SK-N-SH (cell line): ENCODE measurements at regions not wholly inside any gene's neighbourhood (a gene's known extent, or its start where the extent isn't known, plus 50 kb on each side); places are given as distances from the start of the nearest gene placed in this dataset.

Source experiments
- FOXJ3 ChIP-seq: sonication (generic); formaldehyde crosslinking; IDR thresholded peaks from 2 replicates; pipeline ENCODE4 v1.5.1; 2020; ENCODE audit warnings: mild to moderate bottlenecking, missing genetic modification reagents
- FOXM1 ChIP-seq: IDR thresholded peaks from 2 replicates; pipeline ENCODE4 v1.4.0; 2012; ENCODE audit warnings: low read depth, mild to moderate bottlenecking
- GABPA ChIP-seq: IDR thresholded peaks from 2 replicates; pipeline ENCODE4 v1.4.0; 2012; ENCODE audit warnings: low read depth, mild to moderate bottlenecking
- JUND ChIP-seq: IDR thresholded peaks from 2 replicates; pipeline ENCODE4 v1.4.0; 2012
- POLR2AphosphoS5 ChIP-seq: IDR thresholded peaks from 2 replicates; pipeline ENCODE4 v1.6.1; 2012; ENCODE audit warnings: low read depth, low read length
- RAD21 ChIP-seq: IDR thresholded peaks from 2 replicates; pipeline ENCODE4 v1.6.1; 2012; ENCODE audit warnings: mild to moderate bottlenecking, low read length
- RCOR1 ChIP-seq: fragments of 150-350 bp; IDR thresholded peaks from 2 replicates; pipeline ENCODE4 v1.6.1; 2017; ENCODE audit warnings: antibody characterized with exemption, low read length
- YY1 ChIP-seq: IDR thresholded peaks from 2 replicates; pipeline ENCODE4 v1.4.0; 2012; ENCODE audit warnings: low read depth, mild to moderate bottlenecking
- TF ChIP-seq, protein P1 (sequence below): fragments of 200-600 bp; sonication (generic); IDR thresholded peaks from 2 replicates; pipeline ENCODE4 v1.6.1; 2017; ENCODE audit warnings: antibody characterized with exemption, mild to moderate bottlenecking, moderate library complexity
- TF ChIP-seq, protein P2 (sequence below): IDR thresholded peaks from 2 replicates; pipeline ENCODE4 v1.4.0; 2012; ENCODE audit warnings: low read depth, borderline replicate concordance
- TF ChIP-seq, protein P3 (sequence below): fragments of 150-350 bp; IDR thresholded peaks from 2 replicates; pipeline ENCODE4 v1.6.1; 2017; ENCODE audit warnings: antibody characterized with exemption, low read length, low read depth, borderline replicate concordance
- TF ChIP-seq, protein P4 (sequence below): IDR thresholded peaks from 2 replicates; pipeline ENCODE4 v1.6.1; 2012; ENCODE audit warnings: mild to moderate bottlenecking, low read depth, low read length, moderate library complexity

DNA sequence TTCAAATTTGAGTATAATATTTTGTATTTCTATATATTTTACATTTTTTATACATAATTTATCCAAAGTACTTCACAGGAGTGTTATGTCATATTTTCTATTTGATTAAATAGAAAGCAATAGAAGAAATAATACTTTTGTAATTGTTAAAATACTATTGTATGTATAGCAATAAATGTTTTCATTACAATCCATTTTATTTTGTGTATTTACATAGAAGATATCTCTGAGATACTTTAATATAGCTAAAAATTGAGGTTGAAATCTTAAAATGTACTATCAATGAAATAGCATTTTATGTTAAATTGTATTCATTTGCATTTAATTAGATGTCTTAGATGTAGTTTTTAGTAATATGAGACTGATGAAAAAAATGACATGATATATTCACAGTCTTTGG, 1109.6 kb upstream of the MIR17HG start:
- no peak for TF ChIP-seq RCOR1
- no peak for TF ChIP-seq FOXJ3 (CRISPR knock-in tag)
- TF ChIP-seq POLR2AphosphoS5: no peak
- TF ChIP-seq, protein P1, sequence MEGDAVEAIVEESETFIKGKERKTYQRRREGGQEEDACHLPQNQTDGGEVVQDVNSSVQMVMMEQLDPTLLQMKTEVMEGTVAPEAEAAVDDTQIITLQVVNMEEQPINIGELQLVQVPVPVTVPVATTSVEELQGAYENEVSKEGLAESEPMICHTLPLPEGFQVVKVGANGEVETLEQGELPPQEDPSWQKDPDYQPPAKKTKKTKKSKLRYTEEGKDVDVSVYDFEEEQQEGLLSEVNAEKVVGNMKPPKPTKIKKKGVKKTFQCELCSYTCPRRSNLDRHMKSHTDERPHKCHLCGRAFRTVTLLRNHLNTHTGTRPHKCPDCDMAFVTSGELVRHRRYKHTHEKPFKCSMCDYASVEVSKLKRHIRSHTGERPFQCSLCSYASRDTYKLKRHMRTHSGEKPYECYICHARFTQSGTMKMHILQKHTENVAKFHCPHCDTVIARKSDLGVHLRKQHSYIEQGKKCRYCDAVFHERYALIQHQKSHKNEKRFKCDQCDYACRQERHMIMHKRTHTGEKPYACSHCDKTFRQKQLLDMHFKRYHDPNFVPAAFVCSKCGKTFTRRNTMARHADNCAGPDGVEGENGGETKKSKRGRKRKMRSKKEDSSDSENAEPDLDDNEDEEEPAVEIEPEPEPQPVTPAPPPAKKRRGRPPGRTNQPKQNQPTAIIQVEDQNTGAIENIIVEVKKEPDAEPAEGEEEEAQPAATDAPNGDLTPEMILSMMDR: no peak
- no peak for TF ChIP-seq RAD21
- TF ChIP-seq, protein P2, sequence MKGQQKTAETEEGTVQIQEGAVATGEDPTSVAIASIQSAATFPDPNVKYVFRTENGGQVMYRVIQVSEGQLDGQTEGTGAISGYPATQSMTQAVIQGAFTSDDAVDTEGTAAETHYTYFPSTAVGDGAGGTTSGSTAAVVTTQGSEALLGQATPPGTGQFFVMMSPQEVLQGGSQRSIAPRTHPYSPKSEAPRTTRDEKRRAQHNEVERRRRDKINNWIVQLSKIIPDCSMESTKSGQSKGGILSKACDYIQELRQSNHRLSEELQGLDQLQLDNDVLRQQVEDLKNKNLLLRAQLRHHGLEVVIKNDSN: no peak
- no peak for TF ChIP-seq GABPA
- TF ChIP-seq JUND: no peak
- TF ChIP-seq, protein P3, sequence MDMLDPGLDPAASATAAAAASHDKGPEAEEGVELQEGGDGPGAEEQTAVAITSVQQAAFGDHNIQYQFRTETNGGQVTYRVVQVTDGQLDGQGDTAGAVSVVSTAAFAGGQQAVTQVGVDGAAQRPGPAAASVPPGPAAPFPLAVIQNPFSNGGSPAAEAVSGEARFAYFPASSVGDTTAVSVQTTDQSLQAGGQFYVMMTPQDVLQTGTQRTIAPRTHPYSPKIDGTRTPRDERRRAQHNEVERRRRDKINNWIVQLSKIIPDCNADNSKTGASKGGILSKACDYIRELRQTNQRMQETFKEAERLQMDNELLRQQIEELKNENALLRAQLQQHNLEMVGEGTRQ: no peak
- TF ChIP-seq, protein P4, sequence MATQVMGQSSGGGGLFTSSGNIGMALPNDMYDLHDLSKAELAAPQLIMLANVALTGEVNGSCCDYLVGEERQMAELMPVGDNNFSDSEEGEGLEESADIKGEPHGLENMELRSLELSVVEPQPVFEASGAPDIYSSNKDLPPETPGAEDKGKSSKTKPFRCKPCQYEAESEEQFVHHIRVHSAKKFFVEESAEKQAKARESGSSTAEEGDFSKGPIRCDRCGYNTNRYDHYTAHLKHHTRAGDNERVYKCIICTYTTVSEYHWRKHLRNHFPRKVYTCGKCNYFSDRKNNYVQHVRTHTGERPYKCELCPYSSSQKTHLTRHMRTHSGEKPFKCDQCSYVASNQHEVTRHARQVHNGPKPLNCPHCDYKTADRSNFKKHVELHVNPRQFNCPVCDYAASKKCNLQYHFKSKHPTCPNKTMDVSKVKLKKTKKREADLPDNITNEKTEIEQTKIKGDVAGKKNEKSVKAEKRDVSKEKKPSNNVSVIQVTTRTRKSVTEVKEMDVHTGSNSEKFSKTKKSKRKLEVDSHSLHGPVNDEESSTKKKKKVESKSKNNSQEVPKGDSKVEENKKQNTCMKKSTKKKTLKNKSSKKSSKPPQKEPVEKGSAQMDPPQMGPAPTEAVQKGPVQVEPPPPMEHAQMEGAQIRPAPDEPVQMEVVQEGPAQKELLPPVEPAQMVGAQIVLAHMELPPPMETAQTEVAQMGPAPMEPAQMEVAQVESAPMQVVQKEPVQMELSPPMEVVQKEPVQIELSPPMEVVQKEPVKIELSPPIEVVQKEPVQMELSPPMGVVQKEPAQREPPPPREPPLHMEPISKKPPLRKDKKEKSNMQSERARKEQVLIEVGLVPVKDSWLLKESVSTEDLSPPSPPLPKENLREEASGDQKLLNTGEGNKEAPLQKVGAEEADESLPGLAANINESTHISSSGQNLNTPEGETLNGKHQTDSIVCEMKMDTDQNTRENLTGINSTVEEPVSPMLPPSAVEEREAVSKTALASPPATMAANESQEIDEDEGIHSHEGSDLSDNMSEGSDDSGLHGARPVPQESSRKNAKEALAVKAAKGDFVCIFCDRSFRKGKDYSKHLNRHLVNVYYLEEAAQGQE: no peak
- no peak for TF ChIP-seq FOXM1
- no peak for TF ChIP-seq YY1
